GM20000 (cell line): ENCODE measurements at regions not wholly inside any gene's neighbourhood (a gene's known extent, or its start where the extent isn't known, plus 50 kb on each side); places are given as distances from the start of the nearest gene placed in this dataset.

Source experiments
- DNase-seq: peaks from one replicate; pipeline ENCODE4 v3.0.0; 2012; ENCODE audit warnings: low spot score
- CTCF ChIP-seq: IDR thresholded peaks from 2 replicates; pipeline ENCODE4 v1.5.1; 2012; ENCODE audit warnings: mild to moderate bottlenecking, control low read depth; ENCODE audit errors: extremely low read depth, missing control alignments

GRCh38 chr20:40748182-40748581, 59.1 kb upstream of the MAFB start:
- no peak for TF ChIP-seq CTCF
- DNase-seq = no peak

GRCh38 chr20:40749985-40750506, 61.0 kb upstream of the MAFB start:
- no peak for TF ChIP-seq CTCF
- no peak for DNase-seq

GRCh38 chr20:40750541-40751035, 61.6 kb upstream of the MAFB start:
- TF ChIP-seq CTCF = no peak
- no peak for DNase-seq

GRCh38 chr20:40753472-40753871, 64.4 kb upstream of the MAFB start:
- no peak for TF ChIP-seq CTCF
- no peak for DNase-seq

GRCh38 chr20:40754339-40754943, 65.4 kb upstream of the MAFB start:
- DNase-seq = no peak
- TF ChIP-seq CTCF = no peak

GRCh38 chr20:40757087-40757486, 68.1 kb upstream of the MAFB start:
- no peak for DNase-seq
- no peak for TF ChIP-seq CTCF

- no peak for TF ChIP-seq CTCF
- no peak for DNase-seq
Measured at GRCh38 chr20:40758790-40759189, 69.8 kb upstream of the MAFB start.
